NK-92 (cell line): ENCODE measurements at regions not wholly inside any gene's neighbourhood (a gene's known extent, or its start where the extent isn't known, plus 50 kb on each side); places are given as distances from the start of the nearest gene placed in this dataset.
"Not testable (repeated sequence)": the region's sequence is repeated elsewhere in the genome, so short reads cannot be mapped to it uniquely, and the experiment has no call there.

Experiments
- DNase-seq: peaks from one replicate; lab custom pipeline; 2025; ENCODE audit not compliant: unreplicated experiment; lab: John Stamatoyannopoulos, UW

GRCh38 chr1:234808459-234808858 lies 198.5 kb upstream of the IRF2BP2 start:
- DNase-seq = not testable (repeated sequence)

GRCh38 chr1:234807705-234808104 lies 197.7 kb upstream of the IRF2BP2 start:
- DNase-seq = not testable (repeated sequence)

- DNase-seq = not testable (repeated sequence)
These were observed 192.6 kb upstream of the IRF2BP2 start for GRCh38 chr1:234802586-234802985.

- DNase-seq = not testable (repeated sequence)
These were observed 191.7 kb upstream of the IRF2BP2 start for GRCh38 chr1:234801636-234802035.

GRCh38 chr1:234801147-234801546 lies 191.2 kb upstream of the IRF2BP2 start:
- DNase-seq = not testable (repeated sequence)

- DNase-seq = not testable (repeated sequence)
These were observed 190.6 kb upstream of the IRF2BP2 start for GRCh38 chr1:234800563-234800962.

- DNase-seq = not testable (repeated sequence)
These were observed 189.2 kb upstream of the IRF2BP2 start for GRCh38 chr1:234799021-234799689.

GRCh38 chr1:234797216-234797615 lies 187.2 kb upstream of the IRF2BP2 start:
- not testable (repeated sequence) for DNase-seq

- DNase-seq = not testable (repeated sequence)
These were observed 186.4 kb upstream of the IRF2BP2 start for GRCh38 chr1:234796438-234796792.

- not testable (repeated sequence) for DNase-seq
These were observed 185.9 kb upstream of the IRF2BP2 start for GRCh38 chr1:234795711-234796437.

- not testable (repeated sequence) for DNase-seq
These were observed 185.0 kb upstream of the IRF2BP2 start for GRCh38 chr1:234795007-234795406.

- not testable (repeated sequence) for DNase-seq
These were observed 184.5 kb upstream of the IRF2BP2 start for GRCh38 chr1:234794452-234794851.

GRCh38 chr1:234793924-234794323 lies 183.9 kb upstream of the IRF2BP2 start:
- not testable (repeated sequence) for DNase-seq

GRCh38 chr1:234792221-234792864 lies 182.4 kb upstream of the IRF2BP2 start:
- not testable (repeated sequence) for DNase-seq

- not testable (repeated sequence) for DNase-seq
These were observed 181.6 kb upstream of the IRF2BP2 start for GRCh38 chr1:234791615-234792014.

GRCh38 chr1:234790333-234790732 lies 180.4 kb upstream of the IRF2BP2 start:
- not testable (repeated sequence) for DNase-seq

GRCh38 chr1:234787011-234787584 lies 177.1 kb upstream of the IRF2BP2 start:
- not testable (repeated sequence) for DNase-seq

GRCh38 chr1:234785922-234786321 lies 175.9 kb upstream of the IRF2BP2 start:
- not testable (repeated sequence) for DNase-seq

- DNase-seq = not testable (repeated sequence)
These were observed 175.5 kb upstream of the IRF2BP2 start for GRCh38 chr1:234785471-234785919.

- DNase-seq = not testable (repeated sequence)
These were observed 174.1 kb upstream of the IRF2BP2 start for GRCh38 chr1:234784108-234784507.

- DNase-seq = no peak
These were observed 172.8 kb upstream of the IRF2BP2 start for GRCh38 chr1:234782791-234783190.
